Stomach (tissue), 4 donors: ENCODE measurements at regions not wholly inside any gene's neighbourhood (a gene's known extent, or its start where the extent isn't known, plus 50 kb on each side); places are given as distances from the start of the nearest gene placed in this dataset.

ENCODE experiments used
- CTCF ChIP-seq, 7 experiments: fragments of 450-650 bp in 4 of 7; fragments of 200-600 bp in 3 of 7; sonication (generic) in 3 of 7; IDR thresholded peaks; one replicate each; pipeline ENCODE4 v1.5.1; 2016 to 2019; ENCODE audit warnings: antibody characterized with exemption in 7 of 7, control low read depth in 2 of 7, mild to moderate bottlenecking in 1 of 7
- EP300 ChIP-seq: sonication (generic); formaldehyde crosslinking; IDR thresholded peaks from one replicate; pipeline ENCODE4 v1.6.1; 2017; ENCODE audit warnings: antibody characterized with exemption
- POLR2A ChIP-seq, 4 donors: fragments of 450-650 bp; IDR thresholded peaks; one replicate each; pipeline ENCODE4 v1.6.1; 2016; ENCODE audit warnings: antibody characterized with exemption in 4 of 4, control low read depth in 2 of 4, mild to moderate bottlenecking in 1 of 4, moderate library complexity in 1 of 4
- POLR2AphosphoS5 ChIP-seq, 3 donors: sonication (generic); formaldehyde crosslinking; IDR thresholded peaks; one replicate each; pipeline ENCODE4 v1.6.1; 2016; ENCODE audit warnings: antibody characterized with exemption in 3 of 3

GRCh38 chr4:11073621-11074051, 355.1 kb downstream of the HS3ST1 start:
- TF ChIP-seq EP300 (no peak), CTCF (IDR thresholded peaks at IDR 0.05) (no peak), POLR2A (IDR thresholded peaks at IDR 0.05) (no peak), POLR2AphosphoS5 (IDR thresholded peaks at IDR 0.05) (no peak)
